ENCODE measurements at regions not wholly inside any gene's neighbourhood (a gene's known extent, or its start where the extent isn't known, plus 50 kb on each side); places are given as distances from the start of the nearest gene placed in this dataset.
A peak's percentile ranks its signal among the peaks of the same experiment; 100 is the strongest.

DNA sequence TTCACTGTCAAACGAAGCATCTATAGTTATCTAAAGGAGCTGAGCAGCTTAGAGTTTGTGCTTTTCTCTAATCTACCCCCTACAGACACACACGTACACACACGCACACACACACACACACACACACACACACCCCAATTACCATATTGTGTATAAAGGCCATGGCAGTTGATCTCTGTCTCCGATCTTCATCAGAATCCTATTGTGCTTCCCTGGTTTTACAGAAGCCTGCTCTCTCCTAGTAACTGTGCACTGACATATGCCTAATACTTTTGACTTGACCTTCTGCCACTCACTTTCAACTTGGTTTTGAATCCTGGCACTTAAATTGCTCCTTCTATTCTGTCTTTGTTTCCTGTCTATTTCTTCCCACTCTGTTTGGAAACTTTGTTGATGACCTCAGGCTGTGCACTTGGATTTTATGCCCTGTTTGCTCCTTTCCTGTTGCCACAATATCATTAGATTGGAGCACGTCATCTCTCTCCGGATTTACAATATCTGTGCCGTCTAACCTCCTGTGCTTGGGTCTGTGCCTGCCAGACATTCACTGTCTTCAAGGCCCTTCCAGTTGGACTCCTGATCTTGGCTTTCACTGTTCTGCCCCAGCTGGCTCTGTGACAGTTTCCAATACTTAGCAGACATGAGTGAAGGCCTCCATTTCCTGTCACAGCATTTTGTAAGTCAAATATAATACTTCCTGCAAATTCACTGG, 928.1 kb downstream of the FAT4 start:
- no peak overlapping the region for H3K27ac ChIP-seq
- no peak for DNase-seq (ENCODE audit: low read depth, low spot score)

- no peak for DNase-seq (ENCODE audit: low read depth, low spot score)
These were observed 932.7 kb downstream of the FAT4 start for GRCh38 chr4:126247409-126247808.

DNA sequence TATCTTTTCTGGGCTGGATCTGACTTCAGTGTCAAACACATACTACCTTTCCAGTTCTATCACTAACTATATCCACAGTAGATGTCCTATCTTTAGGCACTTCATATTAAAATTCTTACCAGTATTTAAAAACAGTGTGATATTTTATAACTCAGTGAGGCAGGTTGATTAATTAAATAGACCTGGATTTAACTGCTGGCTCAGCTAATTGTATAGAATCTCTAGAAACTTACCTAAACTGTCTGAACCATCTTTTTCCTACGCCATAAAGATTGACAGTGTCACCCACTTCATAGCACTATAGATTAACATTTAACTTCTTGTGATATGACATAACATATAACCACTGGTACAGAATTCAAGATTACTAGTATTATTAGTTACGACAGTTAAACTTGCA, 935.3 kb downstream of the FAT4 start:
- no peak overlapping the region for H3K27ac ChIP-seq
- DNase-seq (ENCODE audit: low read depth, low spot score): no peak

More at GRCh38 chr4:126247409-126247808, 932.7 kb downstream of the FAT4 start:
- no peak overlapping the region for H3K27ac ChIP-seq

GRCh38 chr4:126251169-126251568, 936.4 kb downstream of the FAT4 start:
- H3K27ac ChIP-seq: no peak overlapping the region
- DNase-seq (ENCODE audit: low read depth, low spot score): no peak

DNA sequence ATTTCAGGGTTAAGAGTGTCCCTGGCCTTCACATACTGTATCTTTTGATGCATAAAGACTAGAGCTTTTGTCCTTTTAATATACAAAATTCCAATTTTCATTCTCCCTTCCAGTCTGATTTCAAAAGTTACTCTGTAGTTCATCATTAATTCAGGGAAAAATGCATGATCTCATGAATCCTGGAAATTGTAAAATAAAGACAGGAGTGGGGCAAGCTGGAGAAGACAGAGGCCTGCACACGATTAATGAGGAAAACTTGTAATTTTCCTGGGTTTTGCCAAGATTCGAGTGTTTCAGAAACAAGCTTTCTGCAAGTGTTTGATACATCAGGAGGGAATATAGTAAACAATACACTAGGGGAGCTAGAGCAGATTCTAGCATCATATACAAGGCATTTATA, 947.9 kb downstream of the FAT4 start:
- H3K27ac ChIP-seq: no peak overlapping the region
- DNase-seq (ENCODE audit: low read depth, low spot score): no peak

DNA sequence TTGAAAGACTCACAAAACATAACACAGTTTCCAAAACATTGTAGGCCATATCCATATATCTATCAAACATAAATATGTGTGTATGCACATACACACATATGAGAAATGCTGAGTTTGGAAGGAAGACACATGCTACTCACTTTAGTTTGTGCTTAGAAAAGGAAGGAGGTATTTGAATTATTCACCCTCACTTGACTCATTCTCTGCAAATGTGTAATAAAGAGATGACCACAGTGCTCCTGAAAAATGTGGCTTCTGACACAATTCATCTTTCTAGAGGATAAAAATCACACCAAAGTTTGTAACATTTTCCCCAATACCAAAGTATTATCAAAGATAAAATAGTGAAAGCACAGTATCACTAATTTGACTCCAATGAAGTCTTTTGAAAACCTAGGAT, 950.1 kb downstream of the FAT4 start:
- DNase-seq (ENCODE audit: low read depth, low spot score): no peak

GRCh38 chr4:126265888-126266287, 951.1 kb downstream of the FAT4 start:
- DNase-seq (ENCODE audit: low read depth, low spot score): no peak
- no peak overlapping the region for H3K27ac ChIP-seq

More for the DNA sequence above, 950.1 kb downstream of the FAT4 start:
- no peak overlapping the region for H3K27ac ChIP-seq

- H3K27ac ChIP-seq: peak overlapping the region; percentile 6
- no peak for DNase-seq (ENCODE audit: low read depth, low spot score)
These were observed 952.9 kb downstream of the FAT4 start for GRCh38 chr4:126267689-126268088.

DNA sequence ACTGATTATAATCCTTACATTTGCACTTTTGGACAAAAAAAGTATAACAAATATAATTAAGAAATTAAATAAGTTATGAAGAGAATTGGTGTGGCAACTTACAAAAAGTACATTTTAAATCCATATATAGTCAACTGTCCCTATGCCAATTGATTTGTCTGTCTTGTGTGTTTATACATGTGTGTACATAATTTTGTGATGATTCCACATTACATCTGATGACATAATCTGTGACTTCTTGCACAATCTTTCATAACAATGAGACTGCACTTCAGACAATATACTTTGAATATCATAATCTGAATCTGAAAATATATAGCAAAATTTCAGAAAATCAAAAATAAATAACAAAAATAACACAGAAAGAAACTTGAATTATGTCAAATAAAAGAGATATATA, 953.4 kb downstream of the FAT4 start:
- DNase-seq (ENCODE audit: low read depth, low spot score): peak; percentile 8
- H3K27ac ChIP-seq: peak overlapping the region; percentile 6

DNA sequence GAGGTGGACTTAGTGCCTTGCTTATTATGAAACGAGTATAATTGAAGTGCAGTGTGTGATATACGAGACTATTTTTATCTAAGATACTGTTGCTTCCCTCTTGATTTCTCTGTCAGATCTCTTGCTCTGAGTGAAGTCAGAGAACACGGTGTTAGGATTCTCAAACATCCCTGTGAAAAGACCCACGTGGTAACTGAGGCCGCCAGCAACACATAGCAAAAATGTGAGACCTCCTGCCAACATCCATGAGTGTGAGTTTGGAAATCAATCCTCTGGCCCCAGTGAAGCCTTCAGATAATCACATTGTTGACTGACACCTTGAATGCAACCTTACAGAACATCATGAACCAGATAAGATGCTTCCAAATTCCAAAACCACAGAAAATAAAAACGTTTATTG, 954.4 kb downstream of the FAT4 start:
- no peak overlapping the region for H3K27ac ChIP-seq
- no peak for DNase-seq (ENCODE audit: low read depth, low spot score)

GRCh38 chr4:126271292-126271691, 956.5 kb downstream of the FAT4 start:
- no peak overlapping the region for H3K27ac ChIP-seq
- DNase-seq (ENCODE audit: low read depth, low spot score): no peak

DNA sequence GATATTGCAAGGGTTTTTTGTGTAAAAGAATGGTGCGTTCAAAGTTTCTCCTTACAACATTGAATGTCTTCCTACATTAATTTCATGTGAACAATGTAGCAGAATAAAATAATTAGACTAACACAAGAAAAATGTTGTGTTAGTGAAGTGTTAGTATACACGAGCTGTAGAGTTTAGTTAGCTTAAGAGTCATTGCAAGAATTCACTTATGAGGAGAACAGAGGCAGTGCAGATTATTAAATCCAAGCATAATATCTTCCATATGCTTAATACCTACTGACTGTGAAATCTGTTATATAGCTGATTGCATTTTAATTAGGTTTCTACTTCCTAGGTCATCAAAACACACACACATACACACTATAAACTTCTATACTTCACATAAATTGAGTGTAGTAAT, 959.0 kb downstream of the FAT4 start:
- no peak overlapping the region for H3K27ac ChIP-seq
- DNase-seq (ENCODE audit: low read depth, low spot score): no peak

DNA sequence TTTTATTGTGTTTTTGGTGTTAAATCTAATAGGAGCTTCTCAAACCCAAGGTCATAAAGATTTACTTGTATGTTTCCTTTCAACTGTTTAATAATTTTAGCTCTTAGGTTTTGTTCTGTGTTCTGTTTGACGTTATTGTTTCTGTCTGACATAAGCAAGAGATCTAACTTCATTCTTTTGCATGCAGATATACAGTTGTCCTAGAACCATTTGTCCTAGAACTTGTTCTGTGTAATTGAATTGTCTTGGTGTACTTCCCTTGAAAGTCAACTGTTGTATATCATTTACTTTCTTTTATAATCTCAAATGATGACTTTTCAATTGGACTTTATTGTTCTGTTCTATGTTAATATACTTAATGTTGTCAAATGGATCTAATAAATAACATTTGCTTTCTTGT, 977.1 kb downstream of the FAT4 start:
- DNase-seq (ENCODE audit: low read depth, low spot score): no peak
- H3K27ac ChIP-seq: no peak overlapping the region

DNA sequence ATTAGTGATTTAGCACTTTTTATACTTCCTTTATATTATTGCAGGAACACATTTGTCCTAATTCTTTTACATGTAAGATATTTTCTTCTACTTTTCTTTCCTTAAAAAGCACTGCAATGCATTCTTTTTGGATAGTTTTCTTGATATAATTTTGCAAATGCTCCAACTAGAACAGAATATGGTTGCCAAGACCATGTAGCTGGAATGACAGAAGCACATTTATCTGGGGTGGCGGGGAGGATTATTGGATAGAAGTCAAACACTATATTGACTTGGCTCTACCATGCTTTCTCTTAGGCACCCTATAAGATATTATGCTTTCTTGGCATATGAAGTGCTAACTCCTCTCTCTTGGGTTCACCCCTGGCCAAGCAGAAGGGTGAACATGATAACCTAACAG, 983.5 kb downstream of the FAT4 start:
- no peak overlapping the region for H3K27ac ChIP-seq
- no peak for DNase-seq (ENCODE audit: low read depth, low spot score)

- DNase-seq (ENCODE audit: low read depth, low spot score): no peak
- no peak overlapping the region for H3K27ac ChIP-seq
These were observed 991.6 kb downstream of the FAT4 start for GRCh38 chr4:126306152-126306869.

- no peak for DNase-seq (ENCODE audit: low read depth, low spot score)
- H3K27ac ChIP-seq: no peak overlapping the region
These were observed 1003.6 kb downstream of the FAT4 start for GRCh38 chr4:126318376-126318775.

- no peak for DNase-seq (ENCODE audit: low read depth, low spot score)
These were observed 1014.2 kb downstream of the FAT4 start for GRCh38 chr4:126328914-126329313.

DNA sequence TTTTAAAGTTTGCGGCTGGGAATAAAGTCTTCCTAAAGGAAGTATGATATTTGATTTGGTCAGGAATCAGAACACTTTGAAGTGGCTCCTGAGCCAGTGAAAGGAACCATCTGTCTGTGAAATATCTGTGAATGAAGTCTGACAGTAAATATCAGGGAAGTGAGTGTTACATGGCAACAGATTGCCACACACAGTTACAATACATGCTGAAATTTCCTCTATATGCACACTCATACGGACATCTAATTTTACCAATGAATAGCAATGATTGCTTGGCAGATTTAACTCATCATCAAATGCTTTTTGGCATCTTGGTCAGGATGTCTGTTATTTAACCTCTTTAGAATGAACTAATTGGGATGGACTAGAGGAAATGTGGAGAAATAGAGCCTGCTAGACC, 1023.8 kb downstream of the FAT4 start:
- H3K27ac ChIP-seq: no peak overlapping the region
- no peak for DNase-seq (ENCODE audit: low read depth, low spot score)

More at GRCh38 chr4:126328914-126329313, 1014.2 kb downstream of the FAT4 start:
- H3K27ac ChIP-seq: no peak overlapping the region

- no peak overlapping the region for H3K27ac ChIP-seq
- no peak for DNase-seq (ENCODE audit: low read depth, low spot score)
These were observed 1027.2 kb downstream of the FAT4 start for GRCh38 chr4:126341927-126342326.

- no peak overlapping the region for H3K27ac ChIP-seq
- DNase-seq (ENCODE audit: low read depth, low spot score): no peak
These were observed 1029.7 kb downstream of the FAT4 start for GRCh38 chr4:126344472-126344871.

- no peak overlapping the region for H3K27ac ChIP-seq
These were observed 1031.9 kb downstream of the FAT4 start for GRCh38 chr4:126346654-126347053.

GRCh38 chr4:126354784-126355183, 1040.0 kb downstream of the FAT4 start:
- peak; percentile 24 for DNase-seq (ENCODE audit: low read depth, low spot score)

More at GRCh38 chr4:126346654-126347053, 1031.9 kb downstream of the FAT4 start:
- no peak for DNase-seq (ENCODE audit: low read depth, low spot score)

More at GRCh38 chr4:126354784-126355183, 1040.0 kb downstream of the FAT4 start:
- H3K27ac ChIP-seq: peak overlapping the region; percentile 12
